ENCODE measurements at regions not wholly inside any gene's neighbourhood (a gene's known extent, or its start where the extent isn't known, plus 50 kb on each side); places are given as distances from the start of the nearest gene placed in this dataset.

GRCh38 chr17:70655176-70655958 lies 486.0 kb downstream of the KCNJ2 start:
- no peak for DNase-seq (ENCODE audit: low spot score)

GRCh38 chr17:70658317-70658716 lies 489.0 kb downstream of the KCNJ2 start:
- peak; percentile 18 for DNase-seq (ENCODE audit: low spot score)

DNA sequence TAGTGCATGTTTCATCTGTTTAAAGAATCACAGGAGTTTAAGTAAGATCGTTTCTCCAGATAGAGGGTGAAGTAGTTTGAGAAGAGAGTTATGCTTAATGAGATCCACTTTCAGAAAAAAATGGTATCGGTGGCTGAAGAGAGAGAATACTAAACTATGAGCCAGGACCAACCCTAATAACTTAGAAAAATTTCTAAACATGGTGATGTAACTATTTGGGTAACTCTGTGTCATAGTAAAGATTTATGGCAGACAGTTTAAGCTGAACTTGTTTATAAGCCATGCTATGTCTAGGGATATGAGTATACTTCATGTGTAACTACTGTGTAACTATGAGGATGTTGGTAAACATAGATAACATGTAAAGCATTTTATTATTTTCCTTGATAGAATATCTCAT lies 489.5 kb downstream of the KCNJ2 start:
- DNase-seq (ENCODE audit: low spot score) = no peak

- no peak for DNase-seq (ENCODE audit: low spot score)
Measured at GRCh38 chr17:70661342-70662222, 492.2 kb downstream of the KCNJ2 start.

DNA sequence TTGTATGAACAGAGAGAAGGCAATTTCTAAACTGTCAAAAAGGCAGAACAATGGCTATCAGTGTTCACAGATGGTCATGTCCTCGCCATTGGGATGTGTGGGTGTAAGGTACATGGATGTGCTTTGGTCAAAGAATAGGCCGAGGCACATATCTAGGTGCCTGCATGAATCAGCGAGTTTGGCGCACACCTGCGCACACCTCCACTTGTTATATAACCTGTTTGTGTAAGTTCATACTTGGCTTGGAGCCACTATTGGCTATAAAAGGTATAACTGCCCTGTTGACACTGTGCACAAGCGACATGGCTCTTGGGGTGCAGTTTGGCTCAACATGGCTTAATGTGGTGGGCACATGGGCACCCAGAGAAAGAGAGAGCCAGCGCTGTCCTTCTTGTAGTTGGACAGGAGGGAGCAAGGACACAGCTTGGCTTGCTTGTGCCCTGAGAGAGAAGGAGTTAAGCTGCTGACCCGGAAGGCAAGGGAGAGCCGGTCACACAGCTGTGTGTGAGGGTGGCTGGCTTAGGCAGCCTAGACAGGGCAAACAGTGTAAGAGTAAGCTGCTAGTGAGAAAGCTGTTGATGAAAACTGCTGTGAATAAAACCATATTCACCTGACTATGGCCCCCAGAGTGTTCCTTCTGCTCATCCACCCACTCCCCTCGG lies 499.1 kb downstream of the KCNJ2 start:
- DNase-seq (ENCODE audit: low spot score) = no peak

- no peak for DNase-seq (ENCODE audit: low spot score)
Measured at GRCh38 chr17:70668938-70669778, 499.8 kb downstream of the KCNJ2 start.

DNA sequence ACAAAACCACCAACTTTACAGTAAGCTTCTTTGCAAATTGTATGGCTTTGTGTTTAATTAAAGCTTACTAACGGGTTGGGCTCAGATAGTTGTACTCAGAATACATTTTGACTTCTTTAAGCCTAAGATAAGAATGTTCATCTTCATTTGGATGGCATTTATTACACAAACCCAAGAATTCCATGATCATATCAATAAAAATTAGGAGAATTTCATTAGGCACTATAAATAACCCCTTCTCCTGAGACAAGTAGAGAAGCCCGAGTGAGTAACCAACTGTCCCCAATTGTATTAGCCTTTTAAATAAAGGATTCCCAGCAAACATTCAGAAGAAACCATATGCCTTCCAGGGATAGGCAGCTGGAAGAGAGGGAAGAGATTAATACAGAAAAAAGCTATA lies 504.7 kb downstream of the KCNJ2 start:
- no peak for DNase-seq (ENCODE audit: low spot score)

DNA sequence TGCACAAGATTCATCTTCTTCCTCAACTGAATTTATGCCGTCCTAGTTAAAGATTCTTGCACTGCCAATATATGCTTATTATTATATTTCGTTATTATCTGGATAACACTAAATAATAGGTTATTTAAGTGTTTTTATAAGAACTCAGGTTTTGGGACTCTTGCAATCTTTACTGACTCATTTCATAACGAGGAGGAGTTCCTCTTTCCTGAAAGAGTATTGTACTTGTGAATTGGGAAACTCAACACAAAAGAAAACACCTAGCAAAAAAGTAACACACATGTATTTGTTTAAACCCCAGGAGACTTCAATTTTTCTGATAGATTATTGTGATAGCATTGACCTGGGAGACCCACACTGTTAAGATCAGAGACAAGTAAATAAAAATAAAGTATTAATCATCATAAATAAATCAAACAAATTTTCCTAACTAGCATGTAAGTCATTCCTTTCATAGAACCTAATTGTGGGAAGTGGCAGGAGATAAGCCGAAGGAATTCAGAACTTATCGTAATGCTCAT lies 505.8 kb downstream of the KCNJ2 start:
- no peak for DNase-seq (ENCODE audit: low spot score)

DNA sequence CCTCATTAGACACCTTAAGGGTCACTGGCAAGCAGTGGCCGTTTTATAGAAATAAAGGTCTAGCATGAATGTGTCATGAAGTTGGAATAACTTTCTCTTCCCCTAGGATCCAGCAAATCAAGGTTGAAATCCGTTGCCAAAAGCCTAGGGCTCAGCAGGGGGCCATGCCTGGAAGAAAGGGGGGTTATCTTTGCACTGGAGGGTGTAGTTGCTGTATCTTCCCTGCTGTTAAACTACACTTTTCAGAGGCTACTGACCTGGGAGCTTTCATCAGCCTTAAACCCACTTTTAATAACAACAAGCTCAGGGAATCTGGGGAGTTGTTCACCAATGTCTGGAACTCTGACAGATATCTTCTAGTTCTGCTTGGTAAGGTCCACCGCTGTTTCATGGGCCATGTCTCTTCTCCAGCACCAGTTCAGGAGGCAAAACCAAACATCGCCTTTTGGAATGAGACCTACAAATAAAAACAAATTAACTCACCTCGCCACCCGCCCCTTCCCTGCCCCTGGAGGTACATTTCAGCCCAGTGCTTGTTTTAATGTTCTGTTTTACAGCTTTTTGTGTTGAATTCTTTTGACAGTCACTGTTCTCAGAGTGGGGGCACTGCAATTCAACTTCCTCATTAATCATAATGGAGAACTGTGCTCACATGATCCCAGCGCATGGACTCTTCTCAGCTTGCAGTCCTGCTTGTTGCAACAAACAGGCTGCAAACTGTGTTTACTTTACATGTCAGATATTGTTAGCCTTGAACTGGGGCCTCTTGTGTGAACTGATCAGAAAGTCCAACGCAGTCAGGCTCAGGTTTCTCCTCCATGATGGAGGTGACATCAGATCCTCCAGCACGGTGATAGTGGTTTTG lies 508.7 kb downstream of the KCNJ2 start:
- DNase-seq (ENCODE audit: low spot score) = peak; percentile 42

DNA sequence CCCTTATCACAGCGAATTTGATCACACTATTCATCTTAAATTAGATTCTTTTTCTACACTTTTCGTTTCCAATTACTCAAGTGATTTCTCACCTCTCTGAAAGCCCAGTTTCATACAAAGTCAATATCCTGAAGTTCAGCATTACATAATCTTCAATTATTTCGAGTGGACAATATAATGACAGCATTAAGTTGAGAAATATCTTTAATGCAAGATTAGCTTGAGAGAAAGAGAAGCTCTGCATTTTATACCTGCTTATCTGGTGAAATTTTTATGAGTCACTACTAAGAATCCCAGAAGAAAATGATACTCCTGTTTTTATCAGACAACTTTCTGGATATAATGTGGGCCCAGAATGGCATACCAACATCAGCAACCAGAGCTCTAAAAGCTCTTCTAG lies 509.6 kb downstream of the KCNJ2 start:
- no peak for DNase-seq (ENCODE audit: low spot score)

GRCh38 chr17:70683936-70684335 lies 514.6 kb downstream of the KCNJ2 start:
- no peak for DNase-seq (ENCODE audit: low spot score)

DNA sequence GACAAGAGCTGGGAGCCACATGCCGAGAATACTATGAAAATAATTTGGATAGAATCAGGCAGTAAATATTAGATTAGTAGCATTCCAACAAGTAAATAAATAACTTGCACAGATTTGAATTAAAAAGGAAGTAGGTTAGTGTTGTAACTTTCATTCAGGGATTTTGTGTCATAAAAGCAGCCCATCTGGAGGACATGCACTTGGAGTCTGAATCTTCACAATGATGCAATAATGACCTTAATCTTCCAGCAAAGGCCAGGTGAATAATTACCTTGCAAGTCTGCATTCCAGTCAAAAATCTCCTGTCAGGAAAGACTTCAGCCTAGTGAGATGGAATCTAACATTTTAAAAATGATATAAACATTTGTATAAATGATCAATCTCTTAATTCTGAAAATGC lies 518.1 kb downstream of the KCNJ2 start:
- no peak for DNase-seq (ENCODE audit: low spot score)

GRCh38 chr17:70691150-70691549 lies 521.8 kb downstream of the KCNJ2 start:
- no peak for DNase-seq (ENCODE audit: low spot score)

GRCh38 chr17:70699408-70699807 lies 530.1 kb downstream of the KCNJ2 start:
- no peak for DNase-seq (ENCODE audit: low spot score)

- peak; percentile 31 for DNase-seq (ENCODE audit: low spot score)
Measured at GRCh38 chr17:70702683-70703255, 533.4 kb downstream of the KCNJ2 start.

DNA sequence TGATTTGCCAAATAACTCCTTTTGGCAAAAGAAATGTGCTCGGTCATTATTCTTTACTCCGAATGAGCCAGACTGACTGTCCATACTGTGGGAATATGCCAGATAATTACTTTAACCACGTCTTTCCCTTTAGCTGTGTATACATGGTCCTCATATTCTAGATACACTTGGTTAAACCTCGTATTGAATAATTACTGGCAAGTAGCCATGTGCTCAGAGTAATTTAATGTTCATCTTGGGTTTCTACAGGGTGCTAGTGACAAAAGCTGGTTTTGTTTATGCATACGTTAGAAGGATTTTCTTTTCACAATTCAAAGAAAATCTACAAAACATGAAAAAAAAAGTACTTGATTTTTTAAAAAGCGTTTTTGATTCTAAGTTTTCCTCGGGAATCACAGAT lies 540.3 kb downstream of the KCNJ2 start:
- DNase-seq (ENCODE audit: low spot score) = no peak

DNA sequence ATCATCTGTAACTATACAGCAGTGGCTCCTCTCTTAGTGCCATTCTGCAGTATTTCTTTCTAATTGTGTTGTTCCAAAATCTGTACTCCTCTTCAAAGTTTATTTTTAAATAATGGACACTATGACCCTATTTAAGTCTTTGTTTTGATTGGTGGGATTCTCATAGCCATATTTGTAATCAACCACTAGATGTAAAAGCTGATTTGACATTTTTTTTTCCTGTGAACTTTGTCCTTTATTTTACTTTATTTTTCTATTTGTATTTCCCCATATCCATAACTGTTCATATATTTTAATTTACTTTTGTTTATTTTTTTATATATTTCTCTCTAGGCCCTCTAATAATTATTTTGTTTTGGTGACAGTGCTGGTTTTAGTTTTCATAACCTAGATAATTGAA lies 544.4 kb downstream of the KCNJ2 start:
- no peak for DNase-seq (ENCODE audit: low spot score)

GRCh38 chr17:70716551-70716950 lies 547.2 kb downstream of the KCNJ2 start:
- no peak for DNase-seq (ENCODE audit: low spot score)

DNA sequence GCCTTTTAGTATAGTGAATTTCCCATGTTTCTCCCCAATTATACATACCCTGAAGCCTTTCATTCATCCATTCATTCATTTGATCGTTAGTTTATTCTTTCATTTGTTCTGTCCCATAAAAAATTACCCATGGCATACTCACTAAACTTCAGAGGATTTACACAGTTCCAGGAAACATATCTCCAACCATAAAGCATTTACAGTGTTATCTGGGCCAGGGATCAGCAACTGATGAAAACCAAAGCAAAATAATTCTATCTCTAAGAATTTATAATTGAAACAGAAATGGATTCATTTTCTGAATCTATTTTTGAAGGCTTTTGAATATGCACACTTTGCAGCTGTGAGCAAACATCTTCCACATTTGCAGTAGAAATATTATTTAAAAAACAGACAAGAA lies 547.7 kb downstream of the KCNJ2 start:
- no peak for DNase-seq (ENCODE audit: low spot score)

DNA sequence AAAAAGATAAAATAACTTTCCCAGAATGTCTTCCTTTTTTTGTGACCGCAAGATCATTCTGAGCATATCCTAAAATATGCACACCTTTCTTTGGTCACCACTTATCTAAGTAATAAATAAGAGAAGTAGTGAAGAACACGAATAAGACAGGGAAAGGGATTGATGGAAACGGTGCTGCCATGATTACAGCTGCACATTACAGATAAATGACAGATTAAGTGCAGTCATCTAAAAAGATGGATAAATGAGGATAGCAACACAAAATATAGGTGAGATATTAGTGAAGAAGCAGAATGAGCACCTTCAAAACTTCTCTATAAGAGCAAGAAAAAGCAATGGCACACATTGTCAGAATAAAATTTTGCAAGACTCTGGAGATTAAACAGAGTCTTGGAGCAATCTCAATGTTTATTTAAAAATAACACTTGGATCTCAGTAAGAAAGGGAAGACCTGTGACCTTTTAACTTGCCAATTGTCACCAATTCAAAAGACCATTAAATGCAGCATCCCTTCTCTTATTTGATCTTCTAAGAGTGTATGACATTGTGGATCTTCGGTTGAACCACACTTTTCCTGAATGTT lies 567.1 kb downstream of the KCNJ2 start:
- no peak for DNase-seq (ENCODE audit: low spot score)
